ENCODE measurements at regions not wholly inside any gene's neighbourhood (a gene's known extent, or its start where the extent isn't known, plus 50 kb on each side); places are given as distances from the start of the nearest gene placed in this dataset.

DNA sequence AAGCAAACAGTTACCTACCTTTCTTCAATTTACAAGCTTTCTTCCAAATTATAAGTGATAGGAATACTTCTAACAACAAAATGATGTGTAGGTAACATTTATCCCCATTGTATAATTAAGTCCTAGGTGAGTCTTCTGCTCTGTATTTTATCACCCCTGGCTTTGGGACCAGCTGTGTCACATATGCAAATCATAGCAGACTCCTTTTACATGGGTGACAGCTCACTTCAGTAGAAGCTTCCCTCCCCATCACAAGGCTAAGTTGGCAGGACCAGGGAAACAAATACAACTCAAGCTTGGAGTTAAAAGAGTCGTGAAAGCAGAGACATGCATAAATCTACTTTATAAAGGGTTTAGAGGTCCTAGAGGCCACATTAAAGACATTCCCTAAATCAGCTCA is 121.1 kb upstream of the RUNX1 start:
- POLR2A ChIA-PET: no interaction called here
- no peak for TF ChIP-seq PRDM1 (tag by site-specific recombination; IDR thresholded peaks at IDR 0.05)
- Histone ChIP-seq H3K36me3 (ENCODE audit: control insufficient read depth in 2 of 2, insufficient read depth in 1 of 2, low read length in 2 of 2) (no peaks in the 10 kb centered on the region), H3K4me1 (ENCODE audit: control insufficient read depth, insufficient read depth, low read length) (no peaks in the 10 kb centered on the region), H3K27ac (ENCODE audit: extremely low read depth, low read depth, low read length) (no peak overlapping the region), H3K9me3 (ENCODE audit: control insufficient read depth, insufficient read depth, low read depth, low read length) (no peaks in the 10 kb centered on the region), H3K4me3 (ENCODE audit: low read depth, low read length) (no peak overlapping the region)
- CTCF ChIA-PET: interaction anchor here (0.6 kb wide), 1 partner anchor 19 kb away, joined by 3 read pairs; no protein-coding TSS in a partner anchor

DNA sequence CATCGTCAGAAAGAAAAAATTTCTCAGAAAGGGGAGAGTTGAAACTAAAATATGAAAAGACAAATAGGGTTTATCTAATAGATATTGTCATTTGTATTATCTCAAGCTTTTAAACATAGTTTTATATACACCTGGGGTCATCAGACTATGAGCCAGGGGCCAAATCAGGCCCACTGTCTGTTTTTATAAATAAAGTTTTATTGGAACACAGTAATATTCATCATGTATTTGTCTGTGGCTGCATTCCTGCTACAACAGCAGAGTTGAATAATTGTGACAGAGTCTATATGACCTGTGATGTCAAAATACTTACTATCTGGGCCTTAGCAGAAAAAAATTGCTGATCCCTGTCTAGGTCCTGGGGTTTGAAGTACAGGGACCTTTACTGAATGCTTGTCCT is 120.5 kb upstream of the RUNX1 start:
- TF ChIP-seq KLF1 (tag by site-specific recombination; IDR thresholded peaks at IDR 0.05): no peak
- TF ChIP-seq, protein P1, sequence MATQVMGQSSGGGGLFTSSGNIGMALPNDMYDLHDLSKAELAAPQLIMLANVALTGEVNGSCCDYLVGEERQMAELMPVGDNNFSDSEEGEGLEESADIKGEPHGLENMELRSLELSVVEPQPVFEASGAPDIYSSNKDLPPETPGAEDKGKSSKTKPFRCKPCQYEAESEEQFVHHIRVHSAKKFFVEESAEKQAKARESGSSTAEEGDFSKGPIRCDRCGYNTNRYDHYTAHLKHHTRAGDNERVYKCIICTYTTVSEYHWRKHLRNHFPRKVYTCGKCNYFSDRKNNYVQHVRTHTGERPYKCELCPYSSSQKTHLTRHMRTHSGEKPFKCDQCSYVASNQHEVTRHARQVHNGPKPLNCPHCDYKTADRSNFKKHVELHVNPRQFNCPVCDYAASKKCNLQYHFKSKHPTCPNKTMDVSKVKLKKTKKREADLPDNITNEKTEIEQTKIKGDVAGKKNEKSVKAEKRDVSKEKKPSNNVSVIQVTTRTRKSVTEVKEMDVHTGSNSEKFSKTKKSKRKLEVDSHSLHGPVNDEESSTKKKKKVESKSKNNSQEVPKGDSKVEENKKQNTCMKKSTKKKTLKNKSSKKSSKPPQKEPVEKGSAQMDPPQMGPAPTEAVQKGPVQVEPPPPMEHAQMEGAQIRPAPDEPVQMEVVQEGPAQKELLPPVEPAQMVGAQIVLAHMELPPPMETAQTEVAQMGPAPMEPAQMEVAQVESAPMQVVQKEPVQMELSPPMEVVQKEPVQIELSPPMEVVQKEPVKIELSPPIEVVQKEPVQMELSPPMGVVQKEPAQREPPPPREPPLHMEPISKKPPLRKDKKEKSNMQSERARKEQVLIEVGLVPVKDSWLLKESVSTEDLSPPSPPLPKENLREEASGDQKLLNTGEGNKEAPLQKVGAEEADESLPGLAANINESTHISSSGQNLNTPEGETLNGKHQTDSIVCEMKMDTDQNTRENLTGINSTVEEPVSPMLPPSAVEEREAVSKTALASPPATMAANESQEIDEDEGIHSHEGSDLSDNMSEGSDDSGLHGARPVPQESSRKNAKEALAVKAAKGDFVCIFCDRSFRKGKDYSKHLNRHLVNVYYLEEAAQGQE (tag by site-specific recombination; IDR thresholded peaks at IDR 0.05): no peak
- Histone ChIP-seq H3K9me3 (ENCODE audit: control insufficient read depth, insufficient read depth, low read depth, low read length) (no peaks in the 10 kb centered on the region), H3K27ac (ENCODE audit: extremely low read depth, low read depth, low read length) (no peak overlapping the region), H3K4me3 (ENCODE audit: low read depth, low read length) (no peak overlapping the region), H3K36me3 (ENCODE audit: control insufficient read depth in 2 of 2, insufficient read depth in 1 of 2, low read length in 2 of 2) (no peaks in the 10 kb centered on the region), H3K4me1 (ENCODE audit: control insufficient read depth, insufficient read depth, low read length) (no peaks in the 10 kb centered on the region)
- POLR2A ChIA-PET: no interaction called here
- CTCF ChIA-PET: interaction anchor here (0.6 kb wide), 2 partner anchors 20 to 281 kb away, joined by 3 read pairs; no protein-coding TSS in a partner anchor

DNA sequence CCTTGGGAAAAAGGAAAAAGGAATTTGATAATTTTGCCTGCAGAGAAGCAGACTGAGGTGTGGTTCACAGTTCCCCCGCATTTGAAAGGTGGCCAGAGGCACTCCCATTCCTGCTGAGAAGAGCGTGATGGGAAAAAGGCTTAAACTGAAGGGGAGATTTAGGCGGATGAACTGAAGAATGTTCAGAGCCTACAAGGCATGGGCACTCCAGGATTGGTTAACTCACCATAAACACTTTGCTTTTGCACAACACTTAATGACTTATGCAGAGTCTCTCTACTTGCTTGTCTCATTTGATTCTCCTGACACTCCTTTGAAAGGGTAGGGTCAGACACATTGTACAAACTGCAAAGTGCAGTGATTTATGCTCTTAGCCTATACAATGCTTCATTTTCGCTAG is 119.6 kb upstream of the RUNX1 start:
- ChIA-PET CTCF (no interaction called here), POLR2A (no interaction called here)
- Histone ChIP-seq H3K27ac (ENCODE audit: extremely low read depth, low read depth, low read length) (no peak overlapping the region), H3K4me1 (ENCODE audit: control insufficient read depth, insufficient read depth, low read length) (no peaks in the 10 kb centered on the region), H3K4me3 (ENCODE audit: low read depth, low read length) (no peak overlapping the region), H3K9me3 (ENCODE audit: control insufficient read depth, insufficient read depth, low read depth, low read length) (no peaks in the 10 kb centered on the region), H3K36me3 (ENCODE audit: control insufficient read depth in 2 of 2, insufficient read depth in 1 of 2, low read length in 2 of 2) (no peaks in the 10 kb centered on the region)
- TF ChIP-seq ZNF114 (tag by site-specific recombination; IDR thresholded peaks at IDR 0.05) (no peak), ZNF184 (tag by site-specific recombination; IDR thresholded peaks at IDR 0.05) (no peak), ZNF623 (tag by site-specific recombination; IDR thresholded peaks at IDR 0.05) (no peak), ZNF302 (tag by site-specific recombination; IDR thresholded peaks at IDR 0.05; ENCODE audit: low read depth) (no peak), ZNF266 (tag by site-specific recombination; IDR thresholded peaks at IDR 0.05; ENCODE audit: low read depth) (no peak), ZFHX2 (tag by site-specific recombination; conservative IDR thresholded peaks at IDR 0.05) (no peak)

DNA sequence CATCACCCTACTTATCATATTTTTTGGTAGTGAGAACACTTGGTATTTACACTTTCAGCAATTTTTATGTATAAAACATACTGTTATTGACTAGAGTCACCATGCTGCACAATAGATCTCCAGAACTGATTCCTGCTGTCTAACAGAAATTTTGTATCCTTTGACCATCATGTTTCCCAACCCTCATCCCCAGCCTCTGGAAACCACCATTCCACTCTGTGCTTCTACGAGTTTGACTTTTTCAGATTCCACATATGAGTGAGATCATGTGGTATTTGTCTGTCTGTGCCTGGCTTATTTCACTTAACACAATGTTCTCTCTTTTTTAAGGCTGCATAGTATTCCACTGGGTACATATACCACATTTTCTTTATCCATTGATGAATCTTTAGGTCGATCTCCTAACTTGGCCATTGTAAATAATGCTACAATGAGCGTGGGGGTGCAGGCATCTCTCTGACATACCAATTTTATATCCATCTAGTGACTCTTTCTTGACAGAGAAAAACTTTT is 115.9 kb upstream of the RUNX1 start:
- no peak for TF ChIP-seq SP3 (tag by site-specific recombination; IDR thresholded peaks at IDR 0.05)
- TF ChIP-seq, protein P2, sequence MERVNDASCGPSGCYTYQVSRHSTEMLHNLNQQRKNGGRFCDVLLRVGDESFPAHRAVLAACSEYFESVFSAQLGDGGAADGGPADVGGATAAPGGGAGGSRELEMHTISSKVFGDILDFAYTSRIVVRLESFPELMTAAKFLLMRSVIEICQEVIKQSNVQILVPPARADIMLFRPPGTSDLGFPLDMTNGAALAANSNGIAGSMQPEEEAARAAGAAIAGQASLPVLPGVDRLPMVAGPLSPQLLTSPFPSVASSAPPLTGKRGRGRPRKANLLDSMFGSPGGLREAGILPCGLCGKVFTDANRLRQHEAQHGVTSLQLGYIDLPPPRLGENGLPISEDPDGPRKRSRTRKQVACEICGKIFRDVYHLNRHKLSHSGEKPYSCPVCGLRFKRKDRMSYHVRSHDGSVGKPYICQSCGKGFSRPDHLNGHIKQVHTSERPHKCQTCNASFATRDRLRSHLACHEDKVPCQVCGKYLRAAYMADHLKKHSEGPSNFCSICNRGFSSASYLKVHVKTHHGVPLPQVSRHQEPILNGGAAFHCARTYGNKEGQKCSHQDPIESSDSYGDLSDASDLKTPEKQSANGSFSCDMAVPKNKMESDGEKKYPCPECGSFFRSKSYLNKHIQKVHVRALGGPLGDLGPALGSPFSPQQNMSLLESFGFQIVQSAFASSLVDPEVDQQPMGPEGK (tag by site-specific recombination; IDR thresholded peaks at IDR 0.05): no peak
- peak; percentile 84 for TF ChIP-seq ZNF146 (tag by site-specific recombination; IDR thresholded peaks at IDR 0.05)
- no peak for TF ChIP-seq ZBTB21 (tag by site-specific recombination; IDR thresholded peaks at IDR 0.05)
- TF ChIP-seq, protein P3, sequence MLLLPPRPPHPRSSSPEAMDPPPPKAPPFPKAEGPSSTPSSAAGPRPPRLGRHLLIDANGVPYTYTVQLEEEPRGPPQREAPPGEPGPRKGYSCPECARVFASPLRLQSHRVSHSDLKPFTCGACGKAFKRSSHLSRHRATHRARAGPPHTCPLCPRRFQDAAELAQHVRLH (tag by site-specific recombination; IDR thresholded peaks at IDR 0.05): 0 out of 2 replicates have a peak, but pooled peaks have one; percentile 14
- no peak overlapping the region for H3K27ac ChIP-seq (ENCODE audit: extremely low read depth, low read depth, low read length)
- H3K4me3 ChIP-seq (ENCODE audit: low read depth, low read length): no peak overlapping the region
- ChIA-PET POLR2A (no interaction called here), CTCF (no interaction called here)
- no peaks in the 10 kb centered on the region for H3K4me1 ChIP-seq (ENCODE audit: control insufficient read depth, insufficient read depth, low read length)
- H3K9me3 ChIP-seq (ENCODE audit: control insufficient read depth, insufficient read depth, low read depth, low read length): no peaks in the 10 kb centered on the region
- H3K36me3 ChIP-seq (ENCODE audit: control insufficient read depth in 2 of 2, insufficient read depth in 1 of 2, low read length in 2 of 2): no peaks in the 10 kb centered on the region

Data from HEK293 (cell line).